Loucy (cell line): ENCODE measurements at regions not wholly inside any gene's neighbourhood (a gene's known extent, or its start where the extent isn't known, plus 50 kb on each side); places are given as distances from the start of the nearest gene placed in this dataset.

ENCODE experiments used
- H2AFZ ChIP-seq: fragments of 200-600 bp; sonication (generic); 2 replicates; pipeline ENCODE4 v1.6.0; 2016; ENCODE audit warnings: antibody characterized with exemption, mild to moderate bottlenecking, low read length, moderate library complexity
- H3F3A ChIP-seq: fragments of 200-600 bp; 2 replicates; pipeline ENCODE4 v1.6.0; 2016; ENCODE audit warnings: antibody characterized with exemption, low read depth, mild to moderate bottlenecking
- H3K27me3 ChIP-seq: fragments of 200-600 bp; sonication (generic); 2 replicates; pipeline ENCODE4 v1.6.1; 2014; ENCODE audit warnings: low read length, mild to moderate bottlenecking; ENCODE audit not compliant: insufficient read depth, poor library complexity, severe bottlenecking
- H3K36me3 ChIP-seq: fragments of 200-600 bp; sonication (generic); 2 replicates; pipeline ENCODE4 v1.6.1; 2016; ENCODE audit warnings: low read length; ENCODE audit not compliant: insufficient read depth
- H3K4me1 ChIP-seq: fragments of 200-600 bp; sonication (generic); 2 replicates; pipeline ENCODE4 v1.5.1; 2014; ENCODE audit warnings: low read length, mild to moderate bottlenecking; ENCODE audit not compliant: insufficient read depth, poor library complexity, severe bottlenecking
- H3K4me2 ChIP-seq: fragments of 200-600 bp; sonication (generic); 2 replicates; pipeline ENCODE4 v1.6.0; 2014; ENCODE audit warnings: antibody characterized with exemption, low read length, low read depth, mild to moderate bottlenecking; ENCODE audit not compliant: poor library complexity, severe bottlenecking
- H3K4me3 ChIP-seq: fragments of 200-600 bp; sonication (generic); 2 replicates; pipeline ENCODE4 v1.5.1; 2014; ENCODE audit warnings: low read length, mild to moderate bottlenecking, mixed read lengths; ENCODE audit not compliant: poor library complexity, severe bottlenecking
- H3K79me2 ChIP-seq: fragments of 200-600 bp; sonication (generic); 2 replicates; pipeline ENCODE4 v1.6.1; 2014; ENCODE audit warnings: low read length; ENCODE audit not compliant: insufficient read depth
- H3K9ac ChIP-seq: fragments of 200-600 bp; sonication (generic); 2 replicates; pipeline ENCODE4 v1.6.0; 2014; ENCODE audit warnings: mild to moderate bottlenecking, low read depth, low read length, moderate library complexity; ENCODE audit not compliant: poor library complexity, severe bottlenecking
- H3K9me2 ChIP-seq: fragments of 200-600 bp; sonication (generic); replicated peaks from 2 replicates; pipeline ENCODE4 v1.6.1; 2016; ENCODE audit warnings: low read depth, low read length, mixed read lengths
- H3K9me3 ChIP-seq: fragments of 200-600 bp; sonication (generic); 2 replicates; pipeline ENCODE4 v1.6.1; 2014; ENCODE audit warnings: mild to moderate bottlenecking, antibody characterized with exemption, low read length, low read depth; ENCODE audit not compliant: insufficient read depth
- H4K20me1 ChIP-seq: fragments of 200-600 bp; sonication (generic); 2 replicates; pipeline ENCODE4 v1.6.0; 2014; ENCODE audit warnings: antibody characterized with exemption, low read length, mild to moderate bottlenecking; ENCODE audit not compliant: insufficient read depth, poor library complexity, severe bottlenecking
- EZH2phosphoT487 ChIP-seq: fragments of 200-600 bp; IDR thresholded peaks from 2 replicates; pipeline ENCODE4 v1.6.1; 2018; ENCODE audit warnings: antibody characterized with exemption, mild to moderate bottlenecking, moderate library complexity, borderline replicate concordance
- TF ChIP-seq, protein P1 (sequence below): fragments of 200-600 bp; sonication (generic); conservative IDR thresholded peaks from 2 replicates; pipeline ENCODE4 v1.5.1; 2014; ENCODE audit warnings: mild to moderate bottlenecking, antibody characterized with exemption, low read length

- no peaks in the 10 kb centered on the region for H3K4me1 ChIP-seq
- no peaks in the 10 kb centered on the region for H3K27me3 ChIP-seq
- no peak for TF ChIP-seq EZH2phosphoT487
- TF ChIP-seq, protein P1, sequence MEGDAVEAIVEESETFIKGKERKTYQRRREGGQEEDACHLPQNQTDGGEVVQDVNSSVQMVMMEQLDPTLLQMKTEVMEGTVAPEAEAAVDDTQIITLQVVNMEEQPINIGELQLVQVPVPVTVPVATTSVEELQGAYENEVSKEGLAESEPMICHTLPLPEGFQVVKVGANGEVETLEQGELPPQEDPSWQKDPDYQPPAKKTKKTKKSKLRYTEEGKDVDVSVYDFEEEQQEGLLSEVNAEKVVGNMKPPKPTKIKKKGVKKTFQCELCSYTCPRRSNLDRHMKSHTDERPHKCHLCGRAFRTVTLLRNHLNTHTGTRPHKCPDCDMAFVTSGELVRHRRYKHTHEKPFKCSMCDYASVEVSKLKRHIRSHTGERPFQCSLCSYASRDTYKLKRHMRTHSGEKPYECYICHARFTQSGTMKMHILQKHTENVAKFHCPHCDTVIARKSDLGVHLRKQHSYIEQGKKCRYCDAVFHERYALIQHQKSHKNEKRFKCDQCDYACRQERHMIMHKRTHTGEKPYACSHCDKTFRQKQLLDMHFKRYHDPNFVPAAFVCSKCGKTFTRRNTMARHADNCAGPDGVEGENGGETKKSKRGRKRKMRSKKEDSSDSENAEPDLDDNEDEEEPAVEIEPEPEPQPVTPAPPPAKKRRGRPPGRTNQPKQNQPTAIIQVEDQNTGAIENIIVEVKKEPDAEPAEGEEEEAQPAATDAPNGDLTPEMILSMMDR, result no peak
- no peaks in the 10 kb centered on the region for H3K9me3 ChIP-seq
- H3K36me3 ChIP-seq, result no peaks in the 10 kb centered on the region
- no peaks in the 10 kb centered on the region for H3K79me2 ChIP-seq
- no peak overlapping the region for H3K9ac ChIP-seq
- no peak overlapping the region for H3K4me2 ChIP-seq
- no peak overlapping the region for H2AFZ ChIP-seq
- no peaks in the 10 kb centered on the region for H3K9me2 ChIP-seq
- H3F3A ChIP-seq, result no peaks in the 10 kb centered on the region
- no peaks in the 10 kb centered on the region for H4K20me1 ChIP-seq
- H3K4me3 ChIP-seq, result no peak overlapping the region
Observed at GRCh38 chr15:29337156-29337959, 67.7 kb upstream of the NSMCE3 start.

GRCh38 chr15:29334544-29334943, 64.9 kb upstream of the NSMCE3 start:
- no peak overlapping the region for H3K4me2 ChIP-seq
- no peak overlapping the region for H3K4me3 ChIP-seq
- H3F3A ChIP-seq, result no peaks in the 10 kb centered on the region
- H3K9ac ChIP-seq, result no peak overlapping the region
- no peaks in the 10 kb centered on the region for H4K20me1 ChIP-seq
- H3K79me2 ChIP-seq, result no peaks in the 10 kb centered on the region
- H3K9me2 ChIP-seq, result no peaks in the 10 kb centered on the region
- no peaks in the 10 kb centered on the region for H3K9me3 ChIP-seq
- no peaks in the 10 kb centered on the region for H3K36me3 ChIP-seq
- H2AFZ ChIP-seq, result no peak overlapping the region
- TF ChIP-seq, protein P1, result no peak
- TF ChIP-seq EZH2phosphoT487, result no peak
- H3K4me1 ChIP-seq, result no peaks in the 10 kb centered on the region
- H3K27me3 ChIP-seq, result no peaks in the 10 kb centered on the region

DNA sequence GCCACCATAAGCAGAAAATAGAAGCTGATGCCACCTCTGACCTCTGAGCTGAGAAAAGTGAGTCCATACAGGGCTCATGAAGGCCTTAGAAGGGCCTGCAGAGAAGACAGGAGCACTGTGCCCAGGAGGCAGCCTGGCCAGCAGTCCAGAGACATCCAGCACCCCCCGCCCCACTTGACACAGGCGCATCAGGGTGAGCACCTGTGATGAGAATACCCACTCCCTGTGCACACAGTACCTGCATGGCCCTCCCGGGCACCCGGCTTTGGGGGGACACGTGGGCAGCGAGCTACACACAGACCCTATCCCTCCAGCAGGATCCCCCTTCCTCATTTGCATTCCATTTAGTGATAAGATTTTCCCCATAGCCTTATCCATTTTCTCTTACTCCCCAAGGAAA, 63.6 kb upstream of the NSMCE3 start:
- Histone ChIP-seq H3K9ac (no peak overlapping the region), H3K9me3 (no peaks in the 10 kb centered on the region), H3K27me3 (no peaks in the 10 kb centered on the region), H3K4me1 (no peaks in the 10 kb centered on the region), H3F3A (no peaks in the 10 kb centered on the region), H3K4me2 (no peak overlapping the region), H2AFZ (no peak overlapping the region), H3K9me2 (no peaks in the 10 kb centered on the region), H3K4me3 (no peak overlapping the region), H4K20me1 (no peaks in the 10 kb centered on the region), H3K79me2 (no peaks in the 10 kb centered on the region), H3K36me3 (no peaks in the 10 kb centered on the region)
- TF ChIP-seq, protein P1, result no peak
- no peak for TF ChIP-seq EZH2phosphoT487
